Lower lobe of right lung (tissue), 2 donors: ENCODE measurements at regions not wholly inside any gene's neighbourhood (a gene's known extent, or its start where the extent isn't known, plus 50 kb on each side); places are given as distances from the start of the nearest gene placed in this dataset.
A peak's percentile ranks its signal among the peaks of the same experiment; 100 is the strongest.
"Not testable (repeated sequence)": the region's sequence is repeated elsewhere in the genome, so short reads cannot be mapped to it uniquely, and the experiment has no call there.

ENCODE experiments used
- ATAC-seq, 2 donors: fragments of 200-7000 bp; cut with Tn5 transposase; one replicate each; pipeline ENCODE4 v1.9.1; 2020 to 2022; ENCODE audit warnings: mild to moderate bottlenecking in 2 of 2, moderate library complexity in 2 of 2
- DNase-seq: peaks from one replicate; pipeline ENCODE4 v3.0.0-alpha.2; 2020
- H3K27ac ChIP-seq: fragments of 200-600 bp; one replicate; pipeline ENCODE4 v1.8.0; 2022
- H3K27me3 ChIP-seq: fragments of 200-600 bp; one replicate; pipeline ENCODE4 v1.8.0; 2022; ENCODE audit warnings: low read depth
- H3K36me3 ChIP-seq: fragments of 200-600 bp; one replicate; pipeline ENCODE4 v1.8.0; 2022; ENCODE audit warnings: mild to moderate bottlenecking
- H3K4me1 ChIP-seq: fragments of 200-600 bp; one replicate; pipeline ENCODE4 v1.8.0; 2022
- H3K4me3 ChIP-seq: fragments of 200-600 bp; one replicate; pipeline ENCODE4 v1.8.0; 2022; ENCODE audit warnings: mild to moderate bottlenecking
- H3K9me3 ChIP-seq: fragments of 200-600 bp; one replicate; pipeline ENCODE4 v1.8.0; 2022
- intact Hi-C: fragments of 100-400 bp; cut with DNase I; formaldehyde crosslinking; loops from one replicate; pipeline ENCODE4 v1.11.0; 2022
- TF ChIP-seq, protein P1 (sequence below): fragments of 200-600 bp; IDR thresholded peaks from one replicate; pipeline ENCODE4 v1.8.0; 2022; ENCODE audit warnings: antibody characterized with exemption, mild to moderate bottlenecking
- donor health status: DM: no; HTN: yes; CAD: no; lungs with severe emphysema.

DNA sequence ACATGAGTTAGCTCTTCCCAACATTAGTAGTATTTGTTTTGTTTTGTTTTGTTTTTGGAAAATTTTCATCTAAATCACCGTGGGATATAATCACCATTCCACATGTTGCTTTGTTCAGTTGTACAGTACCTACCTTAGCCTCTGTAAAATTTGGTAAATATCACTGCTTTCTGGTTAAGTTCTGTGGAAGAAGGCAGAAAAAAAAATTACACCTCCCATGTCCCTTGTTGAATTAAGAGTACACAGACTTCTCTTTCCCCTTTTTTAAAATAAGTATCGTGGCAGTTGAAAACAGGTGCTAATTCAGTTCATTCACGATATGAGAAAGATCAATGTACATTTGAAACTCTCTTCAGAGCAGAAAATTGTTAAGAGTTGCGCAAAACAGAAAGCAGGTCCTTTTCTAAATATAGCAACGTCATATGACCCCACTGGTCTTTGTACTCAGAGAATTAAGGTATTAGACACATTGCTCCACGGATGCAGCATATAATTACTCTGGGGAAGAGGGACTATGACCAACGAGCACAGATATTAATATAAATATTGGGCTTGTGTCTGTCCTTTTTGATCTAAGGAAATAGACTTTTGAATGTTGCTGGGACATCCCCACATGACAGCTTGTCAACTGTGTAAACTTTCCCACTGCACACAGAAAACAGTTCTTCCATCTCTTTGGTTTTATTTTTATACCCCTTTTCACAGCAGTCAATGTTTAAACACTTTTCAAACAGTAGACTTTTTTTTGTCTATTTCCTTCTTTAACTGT, 58.6 kb upstream of the ZNF217 start:
- no peak for ATAC-seq
- intact Hi-C loops: no loop called here
- Histone ChIP-seq H3K36me3 (no peaks in the 10 kb centered on the region), H3K27ac (peak overlapping the region; percentile 14), H3K27me3 (no peaks in the 10 kb centered on the region), H3K9me3 (no peaks in the 10 kb centered on the region), H3K4me3 (no peak overlapping the region), H3K4me1 (peaks cover 51% of the 10 kb centered on the region)
- TF ChIP-seq, protein P1, sequence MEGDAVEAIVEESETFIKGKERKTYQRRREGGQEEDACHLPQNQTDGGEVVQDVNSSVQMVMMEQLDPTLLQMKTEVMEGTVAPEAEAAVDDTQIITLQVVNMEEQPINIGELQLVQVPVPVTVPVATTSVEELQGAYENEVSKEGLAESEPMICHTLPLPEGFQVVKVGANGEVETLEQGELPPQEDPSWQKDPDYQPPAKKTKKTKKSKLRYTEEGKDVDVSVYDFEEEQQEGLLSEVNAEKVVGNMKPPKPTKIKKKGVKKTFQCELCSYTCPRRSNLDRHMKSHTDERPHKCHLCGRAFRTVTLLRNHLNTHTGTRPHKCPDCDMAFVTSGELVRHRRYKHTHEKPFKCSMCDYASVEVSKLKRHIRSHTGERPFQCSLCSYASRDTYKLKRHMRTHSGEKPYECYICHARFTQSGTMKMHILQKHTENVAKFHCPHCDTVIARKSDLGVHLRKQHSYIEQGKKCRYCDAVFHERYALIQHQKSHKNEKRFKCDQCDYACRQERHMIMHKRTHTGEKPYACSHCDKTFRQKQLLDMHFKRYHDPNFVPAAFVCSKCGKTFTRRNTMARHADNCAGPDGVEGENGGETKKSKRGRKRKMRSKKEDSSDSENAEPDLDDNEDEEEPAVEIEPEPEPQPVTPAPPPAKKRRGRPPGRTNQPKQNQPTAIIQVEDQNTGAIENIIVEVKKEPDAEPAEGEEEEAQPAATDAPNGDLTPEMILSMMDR: no peak
- no peak for DNase-seq

DNA sequence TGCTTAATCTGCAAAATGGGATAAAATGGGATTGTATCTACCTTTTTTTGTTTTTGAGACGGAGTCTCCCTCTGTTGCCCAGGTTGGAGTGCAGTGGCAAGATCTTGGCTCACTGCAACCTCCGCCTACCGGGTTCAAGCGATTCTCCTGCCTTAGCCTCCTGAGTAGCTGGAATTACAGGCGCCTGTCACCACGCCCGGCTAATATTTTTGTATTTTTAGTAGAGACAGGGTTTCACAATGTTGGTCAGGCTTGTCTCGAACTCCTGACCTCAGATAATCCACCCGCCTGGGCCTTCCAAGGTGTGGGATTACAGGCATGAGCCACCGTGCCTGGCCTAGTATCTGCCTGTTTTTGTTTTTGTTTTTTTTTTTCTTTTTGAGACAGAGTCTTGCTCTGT, 55.9 kb upstream of the ZNF217 start:
- intact Hi-C loops, H3K9me3 ChIP-seq, DNase-seq, ATAC-seq, H3K27ac ChIP-seq, H3K4me3 ChIP-seq, H3K36me3 ChIP-seq, H3K27me3 ChIP-seq: not testable (repeated sequence)
- H3K4me1 ChIP-seq: peaks cover 25% of the 10 kb centered on the region

DNA sequence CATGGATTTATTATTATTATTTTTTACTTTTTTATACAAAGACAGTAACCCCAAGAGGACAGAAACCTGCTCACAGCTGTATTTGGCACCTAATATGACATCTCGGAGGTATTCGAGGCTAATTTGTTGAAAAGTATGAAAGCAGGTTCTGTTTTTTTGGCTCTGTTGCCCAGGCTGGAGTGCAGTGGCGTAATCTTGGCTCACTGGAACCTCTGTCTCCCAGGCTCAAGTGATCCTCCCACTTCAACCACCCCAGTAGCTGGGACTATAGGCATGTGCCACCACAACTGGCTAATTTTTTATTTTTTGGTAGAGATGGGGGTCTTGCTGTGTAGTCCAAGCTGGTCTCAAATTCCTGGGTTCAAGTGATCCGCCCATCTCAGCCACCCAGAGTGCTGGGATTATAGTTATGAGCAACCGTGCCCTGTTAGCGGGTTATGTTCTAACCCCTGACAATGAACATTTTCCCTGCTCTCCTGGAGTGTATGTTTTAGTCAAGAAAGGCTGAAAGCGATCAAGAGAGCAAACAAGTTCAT, 53.7 kb upstream of the ZNF217 start:
- TF ChIP-seq, protein P1: no peak
- H3K36me3 ChIP-seq: no peaks in the 10 kb centered on the region
- intact Hi-C loops: no loop called here
- peaks cover 23% of the 10 kb centered on the region for H3K4me1 ChIP-seq
- no peak overlapping the region for H3K4me3 ChIP-seq
- no peaks in the 10 kb centered on the region for H3K27me3 ChIP-seq
- ATAC-seq (no peak), DNase-seq (no peak)
- no peak overlapping the region for H3K27ac ChIP-seq
- H3K9me3 ChIP-seq: no peaks in the 10 kb centered on the region

DNA sequence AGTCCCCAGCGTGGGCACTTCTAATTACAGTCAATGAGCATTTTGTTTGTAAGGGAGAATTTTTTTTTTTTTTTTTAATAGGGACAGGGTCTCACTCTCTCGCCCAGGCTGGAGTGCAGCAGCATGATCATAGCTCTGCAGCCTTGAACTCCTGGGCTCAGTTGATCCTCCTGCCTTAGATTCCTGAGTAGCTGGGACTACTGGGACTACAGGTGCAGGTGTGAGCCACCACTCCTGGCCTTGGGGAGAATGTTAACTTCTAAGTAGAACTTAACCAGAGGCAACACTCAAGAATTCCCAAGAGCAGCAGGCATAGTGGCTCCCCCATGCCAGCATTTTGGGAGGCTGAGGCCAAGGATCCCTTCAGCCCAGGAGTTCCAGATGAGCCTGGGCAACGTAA, 52.9 kb upstream of the ZNF217 start:
- Histone ChIP-seq H3K36me3 (no peaks in the 10 kb centered on the region), H3K4me1 (peaks cover 22% of the 10 kb centered on the region), H3K4me3 (no peak overlapping the region), H3K9me3 (no peaks in the 10 kb centered on the region), H3K27ac (no peak overlapping the region), H3K27me3 (no peaks in the 10 kb centered on the region)
- TF ChIP-seq, protein P1: no peak
- DNase-seq: no peak
- intact Hi-C loops: no loop called here
- no peak for ATAC-seq

DNA sequence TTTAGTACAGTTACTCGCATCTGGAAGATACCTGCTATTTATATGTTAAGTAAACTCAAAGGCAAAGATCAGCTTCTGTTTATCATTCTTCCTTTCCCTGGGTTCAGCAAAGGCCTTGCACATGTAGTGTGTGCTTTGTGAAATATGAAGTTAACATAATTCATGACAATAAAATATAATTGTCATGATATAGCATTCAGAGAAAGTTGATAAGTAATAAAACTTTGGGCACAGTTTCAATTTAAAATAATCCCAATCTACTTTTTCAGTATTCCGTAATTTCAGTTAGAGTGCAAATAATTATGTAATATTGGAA, 51.9 kb upstream of the ZNF217 start:
- ATAC-seq: no peak
- H3K4me1 ChIP-seq: peaks cover 22% of the 10 kb centered on the region
- H3K27me3 ChIP-seq: no peaks in the 10 kb centered on the region
- H3K36me3 ChIP-seq: no peaks in the 10 kb centered on the region
- H3K9me3 ChIP-seq: no peaks in the 10 kb centered on the region
- H3K4me3 ChIP-seq: no peak overlapping the region
- TF ChIP-seq, protein P1: no peak
- H3K27ac ChIP-seq: no peak overlapping the region
- DNase-seq: no peak
- intact Hi-C loops: no loop called here

DNA sequence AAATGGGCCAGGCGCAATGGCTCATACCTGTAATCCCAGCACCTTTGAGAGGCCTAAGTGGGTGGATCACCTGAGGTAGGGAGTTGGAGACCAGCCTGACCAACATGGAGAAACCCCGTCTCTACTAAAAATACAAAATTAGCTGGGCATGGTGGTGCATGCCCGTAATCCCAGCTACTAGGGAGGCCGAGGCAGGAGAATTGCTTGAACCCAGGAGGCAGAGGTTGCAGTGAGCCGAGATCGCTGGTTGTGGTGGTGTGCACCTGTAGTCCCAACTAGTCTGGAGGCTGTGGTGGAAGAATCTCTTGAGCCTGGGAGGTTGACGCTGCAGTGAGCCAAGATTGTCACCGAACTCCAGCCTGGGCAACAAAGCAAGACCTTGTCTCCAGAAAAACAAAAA, 50.5 kb upstream of the ZNF217 start:
- peaks cover 22% of the 10 kb centered on the region for H3K4me1 ChIP-seq
- peak overlapping the region; percentile 80 for H3K27ac ChIP-seq
- H3K4me3 ChIP-seq, H3K27me3 ChIP-seq, ATAC-seq, H3K9me3 ChIP-seq, H3K36me3 ChIP-seq, DNase-seq, intact Hi-C loops: not testable (repeated sequence)
